ENCODE measurements at regions not wholly inside any gene's neighbourhood (a gene's known extent, or its start where the extent isn't known, plus 50 kb on each side); places are given as distances from the start of the nearest gene placed in this dataset.

DNA sequence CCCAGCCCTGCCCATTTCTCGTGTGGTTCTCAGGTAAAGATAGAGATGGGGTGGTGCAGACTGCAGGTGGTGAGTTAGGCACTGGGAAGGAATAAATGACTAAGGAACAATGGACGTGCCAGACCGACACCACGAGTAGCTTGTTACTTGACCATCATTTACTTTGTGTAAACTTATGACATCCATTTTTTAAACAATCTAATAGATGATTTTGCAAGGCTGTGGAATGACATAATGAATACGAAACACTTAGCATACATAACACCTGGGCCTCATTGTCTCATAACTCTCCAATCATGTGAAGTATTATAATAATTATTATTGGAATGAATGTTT, 137.3 kb upstream of the CPEB2 start:
- DNase-seq = no peak

GRCh38 chr4:14865804-14866203, 136.5 kb upstream of the CPEB2 start:
- DNase-seq = peak in 1 of 2 donors; percentile 27

DNA sequence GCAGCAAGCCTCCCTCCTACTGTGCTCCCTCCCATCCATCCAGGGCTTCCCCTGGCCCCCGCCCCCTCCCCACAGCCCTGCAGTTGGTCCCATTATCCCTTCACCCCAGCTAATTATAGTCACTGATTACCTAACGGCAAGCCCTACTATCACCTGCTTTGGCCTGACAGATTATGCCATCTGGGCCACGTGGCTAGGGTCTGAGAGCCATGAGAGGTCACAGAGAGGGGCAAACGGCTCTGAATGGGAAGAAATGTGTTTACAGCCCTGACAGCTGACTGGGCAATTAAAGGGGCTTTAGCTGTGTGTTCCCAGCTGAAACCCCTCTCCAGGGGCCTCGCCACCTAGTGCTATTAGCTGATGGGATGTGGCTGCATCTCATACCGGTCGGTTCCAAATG, 134.4 kb upstream of the CPEB2 start:
- no peak for DNase-seq

DNA sequence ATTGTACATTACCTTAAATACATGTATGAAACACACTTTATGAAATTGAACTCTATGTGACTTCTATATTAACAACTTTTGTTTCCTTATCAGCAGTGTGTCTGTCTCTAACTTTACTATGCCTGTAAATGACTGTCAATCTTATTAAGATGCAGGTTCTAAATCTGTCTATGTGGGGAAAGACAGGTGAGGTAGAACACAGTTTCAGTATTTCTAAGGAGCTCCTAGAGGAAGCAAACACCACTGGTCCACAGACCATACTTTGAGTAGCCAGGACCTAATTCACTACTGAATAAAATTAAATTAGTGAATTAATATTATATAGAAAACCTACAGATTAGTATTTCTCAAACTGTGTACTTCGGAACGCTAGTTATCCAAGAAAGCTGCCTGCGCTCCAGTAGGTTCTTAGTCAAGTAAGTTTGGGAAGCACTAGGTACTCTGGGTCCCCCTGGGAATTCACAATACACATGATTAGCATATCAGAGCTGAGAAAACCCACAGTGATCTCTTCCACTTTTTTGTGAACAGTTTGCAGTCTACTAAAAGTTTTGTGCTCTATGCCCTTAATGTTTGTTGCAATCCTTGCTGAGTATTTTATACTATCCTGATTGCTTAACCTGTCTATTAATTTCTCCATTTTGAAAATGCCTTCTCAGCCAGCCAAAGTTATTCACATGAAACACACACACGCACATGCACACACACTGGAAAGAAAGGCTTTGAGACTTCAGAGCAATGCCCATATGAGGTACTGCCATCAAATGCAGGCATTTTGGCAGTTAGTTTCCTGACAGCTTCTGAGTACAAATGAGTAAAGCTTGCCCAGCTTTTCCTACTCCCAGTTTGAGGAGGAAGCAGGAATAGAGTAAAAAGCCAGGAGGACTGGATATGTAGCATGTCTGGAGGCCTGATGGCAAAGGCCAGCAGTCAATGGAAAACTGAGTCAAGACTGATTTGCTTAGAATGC, 133.6 kb upstream of the CPEB2 start:
- DNase-seq = peak; percentile 50 to 59

DNA sequence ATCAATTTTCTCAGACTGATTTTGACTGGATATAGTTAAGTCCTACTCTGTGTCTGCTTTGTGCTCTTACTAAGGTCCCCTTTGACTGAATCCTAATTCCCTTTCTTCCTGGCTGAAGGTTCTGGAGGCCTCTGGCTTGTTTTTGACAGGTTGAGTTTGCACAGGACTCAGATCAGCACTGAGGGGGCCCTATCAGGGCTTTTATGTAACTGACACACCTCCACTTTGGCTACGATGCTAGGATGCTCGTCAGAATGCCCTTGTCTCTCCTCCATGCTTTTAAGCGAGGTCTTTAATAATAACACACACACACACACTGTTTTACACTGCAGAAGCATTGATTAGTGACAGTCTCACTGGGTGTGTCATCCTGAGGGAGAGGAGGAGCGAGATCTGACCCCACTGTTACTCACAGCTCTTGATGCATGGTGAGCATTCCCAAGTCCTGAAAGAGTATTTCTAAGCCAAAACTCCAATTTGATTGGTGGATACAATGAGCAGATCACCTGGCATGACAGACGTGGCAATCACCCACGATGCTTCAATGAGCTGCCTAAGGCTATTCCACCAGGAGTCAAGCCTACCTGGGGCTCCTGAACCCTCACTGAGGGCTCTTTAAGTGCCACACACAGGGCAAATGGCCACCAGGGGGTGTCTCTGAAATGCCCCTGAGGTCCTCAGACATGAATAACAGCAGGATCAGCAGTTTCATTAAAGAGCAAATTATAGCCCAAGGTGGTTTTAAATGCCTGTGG, 130.4 kb upstream of the CPEB2 start:
- DNase-seq = peak in 1 of 2 donors; percentile 63

DNA sequence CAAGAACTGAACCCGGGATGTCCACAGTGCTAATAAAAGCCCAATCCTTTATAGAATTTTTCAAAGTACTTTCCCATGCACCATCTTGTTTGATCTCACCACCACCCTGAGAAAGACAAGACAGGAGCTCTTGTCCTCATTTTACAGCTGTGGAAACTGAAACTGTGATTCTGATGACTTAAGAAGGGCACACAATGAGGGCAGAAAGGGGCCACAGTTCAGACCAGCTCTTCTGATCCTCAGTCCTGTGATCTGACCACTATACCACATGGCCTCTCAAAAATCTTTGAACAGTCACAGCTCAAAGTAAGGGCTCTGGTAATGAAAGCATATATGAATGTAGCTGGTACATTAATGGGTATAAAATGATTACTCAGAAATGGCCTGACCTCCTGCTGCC, 127.3 kb upstream of the CPEB2 start:
- DNase-seq = no peak

GRCh38 chr4:14877246-14878225, 124.7 kb upstream of the CPEB2 start:
- peak; percentile 87 to 95 for DNase-seq

GRCh38 chr4:14878681-14879080, 123.6 kb upstream of the CPEB2 start:
- DNase-seq = no peak

GRCh38 chr4:14879683-14880082, 122.6 kb upstream of the CPEB2 start:
- peak in 1 of 2 donors; percentile 72 for DNase-seq

GRCh38 chr4:14880805-14881204, 121.5 kb upstream of the CPEB2 start:
- DNase-seq = no peak

GRCh38 chr4:14883166-14883565, 119.1 kb upstream of the CPEB2 start:
- no peak for DNase-seq

DNA sequence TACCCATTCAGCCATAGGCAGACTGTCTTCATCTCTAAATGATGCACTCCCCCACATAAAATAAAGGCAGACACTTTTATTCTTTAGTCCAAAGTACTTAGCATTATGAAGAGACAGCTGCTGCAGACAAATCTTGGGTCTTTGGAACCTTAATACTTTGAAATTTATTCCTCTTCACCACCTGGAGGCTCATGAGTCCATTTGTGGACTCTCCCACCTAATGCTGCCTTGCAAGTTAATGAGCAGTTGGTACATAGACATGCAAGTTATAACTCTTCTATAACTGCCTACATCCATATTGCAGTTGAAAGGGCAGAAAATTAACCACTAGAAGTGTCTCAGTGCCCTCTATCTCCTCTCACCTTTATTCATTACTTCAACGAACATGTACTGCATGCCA, 118.6 kb upstream of the CPEB2 start:
- no peak for DNase-seq

DNA sequence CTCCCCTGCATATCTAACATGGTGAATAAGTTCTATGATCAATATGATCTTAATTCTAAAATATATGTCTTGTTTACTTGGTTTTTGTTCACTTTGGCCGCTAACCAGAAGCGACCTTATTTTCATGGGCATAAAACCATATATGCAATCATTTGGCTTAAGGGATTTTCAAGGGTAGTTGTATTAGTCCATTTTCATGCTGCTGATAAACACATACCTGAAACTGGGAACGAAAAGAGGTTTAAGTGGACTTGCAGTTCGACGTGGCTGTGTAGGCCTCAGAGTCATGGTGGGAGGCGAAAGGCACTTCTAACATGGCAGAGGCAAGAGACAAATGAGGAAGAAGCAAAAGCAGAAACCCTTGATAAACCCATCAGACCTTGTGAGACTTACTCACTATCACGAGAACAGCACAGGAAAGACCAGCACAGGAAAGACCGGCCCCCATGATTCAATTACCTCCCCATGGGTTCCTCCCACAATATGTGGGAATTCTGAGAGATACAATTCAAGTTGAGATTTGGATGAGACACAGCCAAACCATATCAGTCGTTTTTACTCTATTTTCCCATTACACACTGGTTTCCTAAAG, 114.3 kb upstream of the CPEB2 start:
- peak; percentile 80 to 98 for DNase-seq

- DNase-seq = peak; percentile 66 to 90
These were observed 113.3 kb upstream of the CPEB2 start for GRCh38 chr4:14888790-14889572.

- peak in 1 of 2 donors; percentile 41 for DNase-seq
These were observed 109.7 kb upstream of the CPEB2 start for GRCh38 chr4:14892563-14892962.

DNA sequence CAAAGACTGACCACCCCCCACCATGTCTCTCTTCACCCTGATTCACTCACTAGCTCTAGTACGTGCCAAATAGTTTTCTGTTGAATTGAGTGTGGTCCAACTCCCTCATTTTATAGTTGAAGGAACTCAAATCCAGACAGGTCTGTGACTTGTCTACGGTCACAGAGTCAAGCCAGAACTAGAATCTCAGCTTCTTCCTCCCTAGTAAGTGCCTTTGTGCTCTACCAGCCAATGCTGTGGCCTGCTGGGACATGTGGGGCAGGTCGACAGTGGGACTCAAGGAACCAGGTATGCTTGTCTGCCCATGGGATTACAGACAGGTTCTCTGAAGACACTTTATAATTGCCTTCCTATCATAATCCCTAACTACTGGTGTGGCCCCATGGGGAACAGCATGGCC, 108.6 kb upstream of the CPEB2 start:
- DNase-seq = no peak

DNA sequence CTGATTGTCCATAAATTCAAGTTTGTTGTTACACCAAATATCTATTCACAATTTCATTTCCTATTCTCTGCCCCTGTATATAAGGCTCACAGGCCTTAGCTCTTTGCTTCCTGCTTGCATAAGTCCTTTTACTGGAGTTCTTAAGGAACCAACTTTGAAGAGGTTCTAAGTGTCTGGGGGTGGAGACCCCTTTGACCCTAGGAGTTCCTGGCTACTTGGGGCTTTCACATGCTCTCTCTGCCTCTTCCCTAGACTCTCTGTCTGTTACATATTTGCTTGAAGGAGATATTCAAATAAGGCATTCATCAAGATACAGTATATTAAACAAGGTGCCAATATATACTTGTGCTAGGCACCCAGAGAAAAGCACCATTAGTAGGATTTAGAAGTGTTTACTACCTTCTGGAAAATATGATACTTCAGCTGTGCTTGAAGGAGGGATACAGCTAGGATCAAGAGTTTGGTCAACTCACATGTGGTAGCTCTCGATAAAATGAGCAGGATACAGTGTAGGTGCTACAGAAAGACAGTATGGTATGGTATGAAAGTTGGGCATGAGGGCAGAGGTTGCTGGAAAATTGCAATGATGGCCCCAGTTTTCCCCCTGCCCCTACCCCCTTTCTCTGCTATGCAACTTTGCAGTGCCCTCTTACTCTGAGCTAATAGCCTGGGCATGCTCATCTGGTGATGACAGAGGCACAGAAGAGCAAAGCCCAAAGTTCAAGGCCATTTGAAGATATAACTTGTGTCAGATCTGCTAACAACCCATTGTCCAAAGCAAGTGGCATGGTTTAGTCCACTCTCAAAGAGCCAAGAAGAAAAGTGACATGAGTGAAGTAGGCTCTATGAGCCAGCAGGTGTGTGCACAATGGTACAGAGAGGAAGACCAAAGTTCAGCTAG, 107.6 kb upstream of the CPEB2 start:
- no peak for DNase-seq

GRCh38 chr4:14896656-14897175, 105.6 kb upstream of the CPEB2 start:
- DNase-seq = no peak

- no peak for DNase-seq
These were observed 105.1 kb upstream of the CPEB2 start for GRCh38 chr4:14897217-14897616.

- DNase-seq = no peak
These were observed 103.3 kb upstream of the CPEB2 start for GRCh38 chr4:14898989-14899388.

Measured in inflammatory macrophage treated with lipopolysaccharide for 1 hour (primary cell).